ENCODE measurements at regions not wholly inside any gene's neighbourhood (a gene's known extent, or its start where the extent isn't known, plus 50 kb on each side); places are given as distances from the start of the nearest gene placed in this dataset.

- TF ChIP-seq Cebpa-rat (IDR thresholded peaks at IDR 0.05): no peak
- Histone ChIP-seq H3K4me2 (no peak overlapping the region), H3K9ac (no peak overlapping the region), H3K9me3 (no peaks in the 10 kb centered on the region), H3K36me3 (no peaks in the 10 kb centered on the region), H3K27ac (0 out of 2 replicates have a peak overlapping the region, but pooled peaks have one; percentile 0), H4K20me1 (no peaks in the 10 kb centered on the region), H3K4me1 (peaks cover under 1% of the 10 kb centered on the region; the same call in 1 of the 2 replicates), H3K4me3 (no peak overlapping the region), H3K27me3 (no peaks in the 10 kb centered on the region)
Observed at GRCh38 chr15:98524838-98525660, 123.3 kb upstream of the IGF1R start.

GRCh38 chr15:98525661-98526001, 122.7 kb upstream of the IGF1R start:
- TF ChIP-seq Cebpa-rat (IDR thresholded peaks at IDR 0.05): no peak
- no peak overlapping the region for H3K27ac ChIP-seq
- no peaks in the 10 kb centered on the region for H4K20me1 ChIP-seq
- no peak overlapping the region for H3K4me3 ChIP-seq
- H3K4me2 ChIP-seq: no peak overlapping the region
- H3K9ac ChIP-seq: no peak overlapping the region
- H3K9me3 ChIP-seq: no peaks in the 10 kb centered on the region
- H3K27me3 ChIP-seq: no peaks in the 10 kb centered on the region
- no peaks in the 10 kb centered on the region for H3K36me3 ChIP-seq
- H3K4me1 ChIP-seq: peaks cover 6% of the 10 kb centered on the region; the same call in 1 of the 2 replicates

GRCh38 chr15:98526094-98526493, 122.2 kb upstream of the IGF1R start:
- Histone ChIP-seq H3K4me2 (no peak overlapping the region), H4K20me1 (no peaks in the 10 kb centered on the region), H3K4me1 (peaks cover 8% of the 10 kb centered on the region; the same call in 1 of the 2 replicates), H3K27me3 (no peaks in the 10 kb centered on the region), H3K4me3 (no peak overlapping the region), H3K9me3 (no peaks in the 10 kb centered on the region), H3K9ac (no peak overlapping the region), H3K36me3 (no peaks in the 10 kb centered on the region), H3K27ac (no peak overlapping the region)
- TF ChIP-seq Cebpa-rat (IDR thresholded peaks at IDR 0.05): no peak

GRCh38 chr15:98528046-98528725, 120.2 kb upstream of the IGF1R start:
- H3K36me3 ChIP-seq: no peaks in the 10 kb centered on the region
- H3K27ac ChIP-seq: no peak overlapping the region
- no peak for TF ChIP-seq Cebpa-rat (IDR thresholded peaks at IDR 0.05)
- H3K4me2 ChIP-seq: no peak overlapping the region
- no peaks in the 10 kb centered on the region for H3K27me3 ChIP-seq
- no peak overlapping the region for H3K4me3 ChIP-seq
- H3K4me1 ChIP-seq: peaks cover 8% of the 10 kb centered on the region; the same call in 1 of the 2 replicates
- no peak overlapping the region for H3K9ac ChIP-seq
- no peaks in the 10 kb centered on the region for H4K20me1 ChIP-seq
- H3K9me3 ChIP-seq: no peaks in the 10 kb centered on the region

- Histone ChIP-seq H3K27ac (no peak overlapping the region), H4K20me1 (no peaks in the 10 kb centered on the region), H3K27me3 (no peaks in the 10 kb centered on the region), H3K4me3 (no peak overlapping the region), H3K9me3 (no peaks in the 10 kb centered on the region), H3K36me3 (no peaks in the 10 kb centered on the region), H3K4me2 (no peak overlapping the region), H3K9ac (no peak overlapping the region), H3K4me1 (peaks cover 8% of the 10 kb centered on the region; the same call in 1 of the 2 replicates)
- no peak for TF ChIP-seq Cebpa-rat (IDR thresholded peaks at IDR 0.05)
Observed at GRCh38 chr15:98529205-98530145, 118.9 kb upstream of the IGF1R start.

- TF ChIP-seq Cebpa-rat (IDR thresholded peaks at IDR 0.05): no peak
- Histone ChIP-seq H3K9me3 (no peaks in the 10 kb centered on the region), H3K27ac (no peak overlapping the region), H3K36me3 (no peaks in the 10 kb centered on the region), H3K4me1 (peaks cover 8% of the 10 kb centered on the region; the same call in 1 of the 2 replicates), H3K9ac (no peak overlapping the region), H3K27me3 (no peaks in the 10 kb centered on the region), H3K4me3 (no peak overlapping the region), H3K4me2 (no peak overlapping the region), H4K20me1 (no peaks in the 10 kb centered on the region)
Observed at GRCh38 chr15:98530570-98530969, 117.8 kb upstream of the IGF1R start.

- no peaks in the 10 kb centered on the region for H3K36me3 ChIP-seq
- no peak overlapping the region for H3K9ac ChIP-seq
- no peak overlapping the region for H3K4me2 ChIP-seq
- no peak overlapping the region for H3K27ac ChIP-seq
- TF ChIP-seq Cebpa-rat (IDR thresholded peaks at IDR 0.05): no peak
- H3K4me3 ChIP-seq: no peak overlapping the region
- H4K20me1 ChIP-seq: no peaks in the 10 kb centered on the region
- no peaks in the 10 kb centered on the region for H3K9me3 ChIP-seq
- no peaks in the 10 kb centered on the region for H3K27me3 ChIP-seq
- peaks cover 8% of the 10 kb centered on the region; the same call in 1 of the 2 replicates for H3K4me1 ChIP-seq
Observed at GRCh38 chr15:98532063-98532462, 116.3 kb upstream of the IGF1R start.

- no peak overlapping the region for H3K27ac ChIP-seq
- H3K27me3 ChIP-seq: no peaks in the 10 kb centered on the region
- H3K9me3 ChIP-seq: no peaks in the 10 kb centered on the region
Observed at GRCh38 chr15:98536976-98537375, 111.4 kb upstream of the IGF1R start.

GRCh38 chr15:98537516-98538060, 110.8 kb upstream of the IGF1R start:
- no peaks in the 10 kb centered on the region for H3K4me1 ChIP-seq
- no peaks in the 10 kb centered on the region for H3K36me3 ChIP-seq
- no peak overlapping the region for H3K4me2 ChIP-seq
- H3K27ac ChIP-seq: no peak overlapping the region
- no peak for TF ChIP-seq Cebpa-rat (IDR thresholded peaks at IDR 0.05)
- no peak overlapping the region for H3K4me3 ChIP-seq
- no peaks in the 10 kb centered on the region for H3K27me3 ChIP-seq
- H3K9ac ChIP-seq: no peak overlapping the region
- H4K20me1 ChIP-seq: no peaks in the 10 kb centered on the region
- H3K9me3 ChIP-seq: no peaks in the 10 kb centered on the region

More at GRCh38 chr15:98536976-98537375, 111.4 kb upstream of the IGF1R start:
- no peaks in the 10 kb centered on the region for H4K20me1 ChIP-seq
- no peaks in the 10 kb centered on the region for H3K36me3 ChIP-seq
- no peak overlapping the region for H3K4me2 ChIP-seq
- no peak overlapping the region for H3K4me3 ChIP-seq
- H3K4me1 ChIP-seq: no peaks in the 10 kb centered on the region
- TF ChIP-seq Cebpa-rat (IDR thresholded peaks at IDR 0.05): no peak
- H3K9ac ChIP-seq: no peak overlapping the region

Data from BLaER1 (cell line).